T-helper 2 cell treated with Interferon-gamma antibody and Interleukin-4, amounts not matched to agents 5 μg/mL and 100 μg/mL, for 36 hours (primary cell): ENCODE measurements at regions not wholly inside any gene's neighbourhood (a gene's known extent, or its start where the extent isn't known, plus 50 kb on each side); places are given as distances from the start of the nearest gene placed in this dataset.

Source experiments
- DNase-seq: peaks from one replicate; pipeline ENCODE4 v3.0.0; 2021; ENCODE audit warnings: low spot score
- H3K27ac Mint-ChIP-seq: one replicate; pipeline ENCODE4 v1.8.0; 2021; ENCODE audit warnings: mild to moderate bottlenecking, mixed read lengths
- H3K27me3 Mint-ChIP-seq: one replicate; pipeline ENCODE4 v1.8.0; 2021; ENCODE audit warnings: low read depth, mixed read lengths
- H3K36me3 Mint-ChIP-seq: one replicate; pipeline ENCODE4 v1.8.0; 2021; ENCODE audit warnings: low read depth, mixed read lengths
- H3K4me1 Mint-ChIP-seq: one replicate; pipeline ENCODE4 v1.8.0; 2021; ENCODE audit warnings: low read depth, mixed read lengths
- H3K4me3 Mint-ChIP-seq: one replicate; pipeline ENCODE4 v1.8.0; 2022; ENCODE audit warnings: mild to moderate bottlenecking, moderate library complexity, mixed read lengths
- H3K9me3 Mint-ChIP-seq: one replicate; pipeline ENCODE4 v1.8.0; 2021; ENCODE audit warnings: mixed read lengths

DNA sequence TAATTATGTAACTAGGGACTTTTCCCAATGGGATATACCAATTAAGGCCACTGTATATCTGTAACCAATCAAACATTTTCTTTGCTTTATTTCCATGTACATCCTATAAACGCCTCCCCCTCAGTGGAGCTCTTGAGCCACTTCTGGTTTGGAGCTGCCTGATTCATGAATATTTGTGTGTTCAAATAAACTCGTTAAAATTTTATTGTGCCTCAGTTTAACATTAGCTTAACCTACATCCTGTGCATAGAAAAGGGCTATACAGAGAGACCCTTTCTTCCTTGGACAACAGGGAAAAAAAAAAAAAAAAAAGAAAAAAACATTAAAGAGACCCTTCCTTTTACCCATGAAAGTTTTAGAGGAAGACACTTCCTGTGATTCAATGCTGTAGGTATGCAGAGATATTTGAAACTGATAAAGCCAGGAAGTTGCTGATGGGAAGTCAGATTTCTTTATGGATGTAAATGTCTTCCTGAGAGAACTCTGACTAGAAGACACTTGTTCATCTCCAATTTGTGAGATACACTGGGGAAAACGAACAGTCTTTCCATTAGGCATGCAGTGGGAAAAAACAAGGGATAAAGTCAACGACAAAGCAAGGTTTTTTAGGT, 614.6 kb upstream of the SOX11 start:
- no peak for DNase-seq
- H3K9me3 Mint-ChIP-seq = peaks cover 24% of the 10 kb centered on the region
- H3K36me3 Mint-ChIP-seq = no peaks in the 10 kb centered on the region
- no peak overlapping the region for H3K27ac Mint-ChIP-seq
- no peaks in the 10 kb centered on the region for H3K27me3 Mint-ChIP-seq
- H3K4me3 Mint-ChIP-seq = no peak overlapping the region
- H3K4me1 Mint-ChIP-seq = no peaks in the 10 kb centered on the region

DNA sequence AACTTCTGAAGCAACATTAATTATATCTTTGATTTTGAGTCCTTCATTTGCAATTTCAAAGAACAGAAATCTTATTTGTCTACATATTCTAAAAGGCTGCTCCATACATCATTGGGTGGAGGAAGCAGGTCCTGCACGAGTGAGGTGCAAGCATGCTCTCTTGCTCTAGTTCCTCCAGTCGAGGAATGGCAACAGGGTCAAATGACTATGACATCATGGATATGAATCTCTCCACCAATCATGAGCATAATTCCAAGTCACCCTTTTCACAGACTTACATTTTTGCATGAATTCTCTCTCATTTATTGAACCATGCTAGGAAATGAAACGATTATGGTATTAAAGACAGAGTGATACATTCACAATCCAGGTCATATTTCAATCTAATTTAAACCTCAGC, 608.8 kb upstream of the SOX11 start:
- Mint-ChIP-seq H3K9me3 (peaks cover 26% of the 10 kb centered on the region), H3K4me3 (no peak overlapping the region), H3K27ac (no peak overlapping the region), H3K4me1 (no peaks in the 10 kb centered on the region), H3K36me3 (no peaks in the 10 kb centered on the region), H3K27me3 (no peaks in the 10 kb centered on the region)
- no peak for DNase-seq

DNA sequence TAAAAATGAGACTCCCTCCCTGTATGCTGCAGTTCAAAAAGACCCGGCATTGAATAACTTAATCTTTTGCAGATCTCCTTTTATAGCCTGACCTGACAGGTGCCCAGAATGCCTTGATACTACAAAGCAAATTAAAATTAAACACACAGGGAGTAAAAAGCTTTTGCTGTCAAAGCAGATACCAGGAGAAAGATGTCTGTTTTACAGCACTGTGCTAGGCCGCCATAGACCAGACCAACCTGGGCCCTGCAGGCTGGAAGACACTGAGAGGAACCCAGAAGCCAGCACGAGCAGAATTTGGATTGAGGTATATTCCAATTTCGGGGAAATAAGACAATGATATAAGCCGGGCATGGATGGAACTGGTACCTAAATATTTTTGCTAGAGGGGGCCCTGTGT, 602.8 kb upstream of the SOX11 start:
- no peaks in the 10 kb centered on the region for H3K4me1 Mint-ChIP-seq
- no peak overlapping the region for H3K4me3 Mint-ChIP-seq
- no peak for DNase-seq

DNA sequence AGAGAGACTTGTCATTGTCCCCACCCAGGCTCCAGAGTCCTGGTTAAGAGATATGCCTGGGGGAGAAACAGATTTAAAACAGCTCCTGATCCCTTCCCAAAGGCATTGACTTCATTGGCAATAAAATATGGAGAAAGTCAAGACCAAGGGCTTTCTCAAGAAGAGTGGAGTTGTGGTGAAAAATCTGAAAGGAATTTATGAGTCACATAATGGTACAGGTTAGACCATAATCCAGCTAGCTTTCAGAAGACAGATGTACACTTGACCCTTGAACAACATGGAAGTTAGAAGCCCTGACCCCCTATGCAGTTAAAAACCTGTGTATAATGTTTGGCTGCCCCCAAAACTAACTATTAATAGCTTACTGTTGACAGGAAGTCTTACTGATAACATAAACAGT, 599.1 kb upstream of the SOX11 start:
- Mint-ChIP-seq H3K4me1 (no peaks in the 10 kb centered on the region), H3K9me3 (peaks cover 51% of the 10 kb centered on the region), H3K27me3 (no peaks in the 10 kb centered on the region), H3K27ac (no peak overlapping the region), H3K4me3 (no peak overlapping the region), H3K36me3 (no peaks in the 10 kb centered on the region)
- no peak for DNase-seq

More for the DNA sequence above, 602.8 kb upstream of the SOX11 start:
- no peaks in the 10 kb centered on the region for H3K36me3 Mint-ChIP-seq
- no peak overlapping the region for H3K27ac Mint-ChIP-seq
- no peaks in the 10 kb centered on the region for H3K27me3 Mint-ChIP-seq
- H3K9me3 Mint-ChIP-seq = peaks cover 36% of the 10 kb centered on the region

DNA sequence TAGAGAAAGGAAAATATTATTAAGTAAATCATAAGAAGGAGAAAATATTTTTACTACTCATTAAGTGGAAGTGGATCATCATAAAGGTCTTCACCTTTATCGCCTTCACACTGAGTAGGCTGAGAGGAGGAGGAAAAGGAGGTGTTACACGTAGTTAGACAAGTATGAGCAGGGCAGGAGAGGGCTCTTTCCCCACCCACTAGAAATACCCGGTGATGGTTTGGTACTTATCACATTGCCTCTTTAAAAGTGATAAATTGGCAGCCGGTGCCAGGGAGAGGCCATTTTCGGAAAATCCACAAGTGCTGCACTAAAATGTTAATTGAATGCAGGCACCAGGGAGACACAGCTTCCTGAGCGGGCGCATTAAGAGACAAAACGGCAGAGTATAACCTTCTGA, 598.7 kb upstream of the SOX11 start:
- Mint-ChIP-seq H3K9me3 (peaks cover 51% of the 10 kb centered on the region), H3K4me1 (no peaks in the 10 kb centered on the region), H3K27me3 (no peaks in the 10 kb centered on the region), H3K4me3 (no peak overlapping the region), H3K36me3 (no peaks in the 10 kb centered on the region), H3K27ac (no peak overlapping the region)
- no peak for DNase-seq

DNA sequence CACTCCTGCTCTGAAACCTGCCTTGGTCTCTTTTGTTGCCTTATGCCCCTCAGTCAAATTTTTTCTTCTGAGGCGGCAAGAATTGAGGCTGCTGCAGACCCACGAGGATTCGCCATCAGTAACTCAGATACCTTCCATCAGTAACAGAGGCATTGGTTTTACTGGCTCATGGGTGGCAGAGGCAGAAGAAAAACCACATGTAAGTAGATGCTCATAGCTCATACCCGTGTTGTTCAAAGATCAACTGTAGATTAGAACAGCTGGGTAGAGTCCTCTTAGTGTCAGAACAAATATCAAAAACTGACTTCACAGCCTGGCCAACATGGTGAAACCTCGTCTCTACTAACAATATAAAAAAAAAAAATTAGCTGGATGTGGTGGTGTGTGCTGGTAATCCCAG, 598.0 kb upstream of the SOX11 start:
- no peak for DNase-seq
- Mint-ChIP-seq H3K9me3 (peaks cover 57% of the 10 kb centered on the region), H3K27ac (no peak overlapping the region), H3K36me3 (no peaks in the 10 kb centered on the region), H3K4me3 (no peak overlapping the region), H3K27me3 (no peaks in the 10 kb centered on the region), H3K4me1 (no peaks in the 10 kb centered on the region)

DNA sequence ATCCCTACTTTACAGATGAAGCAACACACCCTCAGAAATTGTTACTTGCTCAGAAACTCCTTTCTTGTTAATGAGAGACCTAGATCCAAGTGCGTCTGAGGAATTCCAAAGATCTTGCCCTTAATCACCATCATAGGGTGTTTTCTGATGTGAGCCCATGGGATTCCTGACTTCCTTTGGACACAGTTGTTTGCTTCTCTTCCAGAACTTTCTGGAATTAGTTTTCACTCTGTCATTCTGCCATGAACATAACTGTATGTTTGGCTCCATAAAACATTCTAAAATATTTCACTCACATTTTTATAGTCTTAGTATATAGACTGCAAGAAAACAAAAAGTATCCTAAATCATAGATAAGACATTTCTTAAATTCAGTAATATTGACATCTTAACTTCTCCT, 593.9 kb upstream of the SOX11 start:
- Mint-ChIP-seq H3K9me3 (peaks cover 37% of the 10 kb centered on the region), H3K4me1 (no peaks in the 10 kb centered on the region), H3K4me3 (no peak overlapping the region)

DNA sequence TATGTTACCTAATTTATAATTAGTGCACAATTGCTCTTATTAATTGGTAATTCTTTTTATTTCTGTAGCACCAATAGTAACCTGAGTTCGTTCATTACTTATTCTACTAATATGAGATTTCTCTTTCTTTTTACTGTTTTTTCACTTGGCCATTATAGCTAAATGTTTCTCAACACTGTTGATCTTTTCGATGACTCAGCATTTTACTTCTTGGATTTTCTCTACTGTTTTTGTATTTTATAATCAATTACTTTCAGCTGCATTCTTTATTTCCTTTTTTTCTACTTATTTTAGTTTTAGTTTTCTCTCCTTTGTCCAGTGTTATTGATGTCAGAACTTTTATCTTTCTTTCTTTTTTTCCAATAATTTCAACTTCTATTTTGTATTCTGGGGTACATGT, 589.4 kb upstream of the SOX11 start:
- Mint-ChIP-seq H3K36me3 (no peaks in the 10 kb centered on the region), H3K27me3 (no peaks in the 10 kb centered on the region), H3K4me3 (no peak overlapping the region), H3K9me3 (peaks cover 22% of the 10 kb centered on the region), H3K4me1 (no peaks in the 10 kb centered on the region), H3K27ac (no peak overlapping the region)
- DNase-seq = no peak

More for the DNA sequence above, 593.9 kb upstream of the SOX11 start:
- Mint-ChIP-seq H3K36me3 (no peaks in the 10 kb centered on the region), H3K27ac (no peak overlapping the region), H3K27me3 (no peaks in the 10 kb centered on the region)
- no peak for DNase-seq

DNA sequence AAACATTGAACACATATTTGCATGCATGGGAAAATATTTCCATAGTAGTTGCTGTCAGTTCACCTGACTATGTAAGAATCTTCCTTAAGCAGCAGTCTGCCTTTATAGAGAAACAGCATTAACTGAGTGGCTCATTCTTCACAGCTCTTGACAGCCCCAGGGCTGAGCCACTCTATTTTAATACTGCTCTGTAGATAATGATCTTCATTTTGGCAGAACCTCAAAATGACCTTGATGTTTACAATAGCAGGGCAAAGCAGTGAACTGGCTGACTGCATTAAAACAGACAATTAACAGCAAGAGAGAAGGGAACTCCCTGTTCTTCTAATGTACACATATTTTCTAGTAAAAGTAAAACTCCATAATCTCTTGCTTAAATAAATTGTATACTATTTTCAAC, 580.6 kb upstream of the SOX11 start:
- Mint-ChIP-seq H3K9me3 (peaks cover 36% of the 10 kb centered on the region), H3K4me1 (no peaks in the 10 kb centered on the region), H3K27me3 (no peaks in the 10 kb centered on the region), H3K27ac (no peak overlapping the region), H3K4me3 (no peak overlapping the region), H3K36me3 (peaks cover 2% of the 10 kb centered on the region)
- no peak for DNase-seq

DNA sequence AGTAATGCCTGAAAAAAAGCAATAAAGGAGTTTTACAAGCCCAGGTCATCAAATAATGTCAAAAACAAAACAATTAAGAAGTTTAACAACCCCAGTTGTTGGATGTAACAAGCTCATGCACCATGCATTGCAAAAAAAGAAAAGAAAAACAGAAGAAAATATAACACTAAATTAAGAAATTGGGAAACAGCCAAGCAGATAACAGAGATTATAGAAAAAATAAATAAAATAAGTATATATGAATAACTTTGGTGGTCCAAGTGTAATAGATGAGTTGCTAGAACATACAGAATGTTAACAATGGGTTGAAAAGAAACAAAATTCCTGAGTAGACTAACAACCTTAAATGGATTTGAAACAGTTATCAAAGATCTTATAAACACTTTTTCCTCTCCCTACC, 573.1 kb upstream of the SOX11 start:
- no peaks in the 10 kb centered on the region for H3K4me1 Mint-ChIP-seq
- H3K27ac Mint-ChIP-seq = no peak overlapping the region
- peaks cover 27% of the 10 kb centered on the region for H3K9me3 Mint-ChIP-seq
- DNase-seq = no peak
- no peak overlapping the region for H3K4me3 Mint-ChIP-seq
- H3K36me3 Mint-ChIP-seq = no peaks in the 10 kb centered on the region
- no peaks in the 10 kb centered on the region for H3K27me3 Mint-ChIP-seq

DNA sequence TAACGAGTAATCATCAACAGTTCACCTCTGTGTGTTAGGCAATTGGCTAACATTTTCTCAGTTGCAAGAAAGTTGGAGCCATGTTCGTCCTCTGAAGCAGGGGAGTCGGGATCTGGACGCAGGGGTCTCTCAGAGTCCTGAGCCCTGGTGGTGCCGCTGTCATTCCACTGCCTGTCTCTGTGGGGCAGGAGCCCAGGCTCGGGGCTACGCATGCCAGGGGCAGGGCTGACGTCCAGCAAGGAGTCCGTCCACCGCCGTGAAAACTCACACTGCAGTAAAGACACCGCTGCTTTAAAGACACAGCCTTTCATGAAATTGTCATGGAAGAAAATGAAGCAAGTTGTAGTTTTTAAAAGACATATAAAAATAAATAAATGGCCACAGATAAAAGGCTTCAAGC, 571.1 kb upstream of the SOX11 start:
- peaks cover 16% of the 10 kb centered on the region for H3K9me3 Mint-ChIP-seq
- H3K27me3 Mint-ChIP-seq = no peaks in the 10 kb centered on the region
- H3K4me1 Mint-ChIP-seq = no peaks in the 10 kb centered on the region
- H3K27ac Mint-ChIP-seq = no peak overlapping the region
- H3K36me3 Mint-ChIP-seq = no peaks in the 10 kb centered on the region
- DNase-seq = no peak
- no peak overlapping the region for H3K4me3 Mint-ChIP-seq

DNA sequence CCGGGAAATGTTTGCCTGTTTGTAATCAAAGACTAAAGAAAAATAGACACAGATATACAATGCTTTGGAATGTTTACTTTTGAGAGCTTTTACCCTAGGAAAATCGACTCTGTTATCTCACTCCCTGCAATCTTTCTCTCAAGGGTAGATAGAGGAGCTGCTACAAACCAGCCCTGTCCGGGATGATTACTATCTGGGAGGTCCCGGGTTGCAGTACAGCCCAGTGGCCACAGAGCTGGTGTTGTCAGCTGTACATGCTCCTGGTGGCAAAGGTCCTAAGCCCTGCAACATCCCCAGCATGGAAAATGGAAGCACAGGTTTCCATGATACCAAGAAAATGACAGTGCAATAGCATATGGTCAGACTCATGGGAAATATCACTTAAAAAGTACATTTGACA, 570.5 kb upstream of the SOX11 start:
- DNase-seq = no peak
- no peak overlapping the region for H3K4me3 Mint-ChIP-seq
- no peaks in the 10 kb centered on the region for H3K36me3 Mint-ChIP-seq
- H3K27ac Mint-ChIP-seq = no peak overlapping the region
- no peaks in the 10 kb centered on the region for H3K4me1 Mint-ChIP-seq
- no peaks in the 10 kb centered on the region for H3K27me3 Mint-ChIP-seq
- H3K9me3 Mint-ChIP-seq = peaks cover 12% of the 10 kb centered on the region

DNA sequence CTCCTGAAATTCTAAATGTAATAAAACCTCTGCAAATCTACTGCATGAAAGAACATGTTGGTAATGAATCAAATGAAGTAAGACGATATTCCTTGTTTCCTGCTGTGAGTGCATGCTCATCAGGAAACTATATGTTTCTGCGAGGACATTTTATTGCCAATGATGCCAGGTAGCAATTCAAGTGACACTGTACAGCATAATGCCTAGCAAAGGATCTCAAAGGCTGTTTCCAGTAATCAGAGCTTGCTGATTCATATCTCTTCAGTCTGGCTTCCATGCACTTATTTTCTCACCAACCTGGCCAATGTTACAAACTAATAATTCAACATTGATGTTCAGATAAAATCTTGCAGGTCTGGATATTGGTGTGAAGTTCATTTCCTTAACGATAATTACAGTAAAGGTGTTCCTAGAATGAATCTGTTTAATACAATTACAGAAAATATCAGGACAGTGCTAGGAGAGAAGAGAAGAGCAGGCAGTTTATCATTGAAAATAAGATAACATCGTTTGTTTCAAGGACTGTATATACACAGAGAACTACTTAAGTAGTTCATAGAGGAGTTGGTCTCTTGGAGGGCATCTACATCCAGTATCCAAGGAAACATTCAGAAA, 568.5 kb upstream of the SOX11 start:
- no peaks in the 10 kb centered on the region for H3K36me3 Mint-ChIP-seq
- DNase-seq = no peak
- no peaks in the 10 kb centered on the region for H3K4me1 Mint-ChIP-seq
- H3K27ac Mint-ChIP-seq = no peak overlapping the region
- peaks cover 12% of the 10 kb centered on the region for H3K9me3 Mint-ChIP-seq
- H3K4me3 Mint-ChIP-seq = no peak overlapping the region
- no peaks in the 10 kb centered on the region for H3K27me3 Mint-ChIP-seq

DNA sequence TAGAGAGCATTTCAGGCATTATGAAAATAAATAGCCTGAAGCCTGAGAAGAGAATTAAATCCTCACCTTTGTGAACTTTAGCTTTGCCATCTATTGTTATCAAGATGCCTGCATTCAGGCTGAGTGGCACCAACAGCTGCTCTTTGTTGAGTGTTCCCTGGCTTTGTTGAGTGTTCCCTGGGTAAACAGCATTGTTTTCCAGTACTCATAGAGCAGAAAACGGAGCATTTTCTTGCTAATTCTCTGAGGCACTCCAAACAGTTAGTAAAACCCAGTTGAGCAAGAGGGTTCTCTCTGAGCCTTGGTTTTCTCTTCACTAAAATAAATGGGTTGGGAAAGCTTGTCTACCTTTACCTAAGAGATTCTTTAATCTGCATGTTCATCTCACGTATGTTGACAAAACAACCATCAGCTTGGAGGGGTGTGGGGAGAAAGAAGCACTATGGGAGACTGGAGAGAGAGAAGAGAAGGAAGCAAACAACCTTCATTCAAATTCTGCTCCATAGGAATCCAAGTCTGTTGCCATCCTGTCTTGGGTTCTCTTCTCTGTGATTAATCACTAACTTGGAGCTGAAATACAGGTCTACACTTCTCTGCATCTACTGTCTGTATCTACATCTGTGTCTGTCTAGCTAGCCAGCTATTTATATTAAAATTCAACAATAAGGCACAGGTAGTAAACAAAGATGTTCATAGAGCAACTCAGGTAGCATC, 567.0 kb upstream of the SOX11 start:
- no peak overlapping the region for H3K4me3 Mint-ChIP-seq
- H3K27me3 Mint-ChIP-seq = no peaks in the 10 kb centered on the region
- H3K9me3 Mint-ChIP-seq = peaks cover 5% of the 10 kb centered on the region
- no peaks in the 10 kb centered on the region for H3K4me1 Mint-ChIP-seq
- no peaks in the 10 kb centered on the region for H3K36me3 Mint-ChIP-seq
- DNase-seq = no peak
- no peak overlapping the region for H3K27ac Mint-ChIP-seq
